ENCODE measurements at regions not wholly inside any gene's neighbourhood (a gene's known extent, or its start where the extent isn't known, plus 50 kb on each side); places are given as distances from the start of the nearest gene placed in this dataset.

DNA sequence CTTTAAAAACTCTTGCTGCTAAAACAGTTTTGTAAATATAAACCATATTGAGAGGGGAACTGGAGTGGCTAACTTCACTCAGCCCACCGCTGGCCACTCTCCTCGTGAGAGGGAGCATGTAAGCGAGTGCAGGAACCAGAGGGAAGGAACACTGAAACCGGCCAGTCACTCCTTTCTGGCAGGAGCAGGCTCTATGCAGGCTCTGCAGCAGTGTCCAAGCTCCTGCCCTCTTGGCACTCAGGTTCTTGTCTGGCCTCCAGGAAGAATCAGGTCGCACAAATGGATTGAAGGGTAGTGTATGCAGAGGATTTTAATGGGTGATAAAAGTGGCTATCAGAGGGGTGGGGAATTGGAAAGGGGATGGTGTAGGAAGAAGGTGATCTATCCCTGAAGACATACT, 157.7 kb downstream of the TMX3 start:
- CTCF ChIA-PET: no interaction called here
- POLR2A ChIA-PET: no interaction called here
- no peak overlapping the region for H3K4me3 ChIP-seq (ENCODE audit: low read depth, low read length)
- no peaks in the 10 kb centered on the region for H3K36me3 ChIP-seq (ENCODE audit: control insufficient read depth, insufficient read depth, low read length)
- H3K27me3 ChIP-seq (ENCODE audit: control insufficient read depth, insufficient read depth, low read length): no peaks in the 10 kb centered on the region
- no peak for DNase-seq (ENCODE audit: low read depth)
- TF ChIP-seq CTCF (IDR thresholded peaks at IDR 0.05; ENCODE audit: insufficient read depth, low read depth, low read length): no peak

- ChIA-PET POLR2A (no interaction called here), CTCF (no interaction called here)
- no peak for TF ChIP-seq CTCF (IDR thresholded peaks at IDR 0.05; ENCODE audit: insufficient read depth, low read depth, low read length)
- H3K36me3 ChIP-seq (ENCODE audit: control insufficient read depth, insufficient read depth, low read length): no peaks in the 10 kb centered on the region
- no peak for DNase-seq (ENCODE audit: low read depth)
- no peak overlapping the region for H3K4me3 ChIP-seq (ENCODE audit: low read depth, low read length)
- H3K27me3 ChIP-seq (ENCODE audit: control insufficient read depth, insufficient read depth, low read length): no peaks in the 10 kb centered on the region
These were observed 159.0 kb downstream of the TMX3 start for GRCh38 chr18:68555879-68556301.

DNA sequence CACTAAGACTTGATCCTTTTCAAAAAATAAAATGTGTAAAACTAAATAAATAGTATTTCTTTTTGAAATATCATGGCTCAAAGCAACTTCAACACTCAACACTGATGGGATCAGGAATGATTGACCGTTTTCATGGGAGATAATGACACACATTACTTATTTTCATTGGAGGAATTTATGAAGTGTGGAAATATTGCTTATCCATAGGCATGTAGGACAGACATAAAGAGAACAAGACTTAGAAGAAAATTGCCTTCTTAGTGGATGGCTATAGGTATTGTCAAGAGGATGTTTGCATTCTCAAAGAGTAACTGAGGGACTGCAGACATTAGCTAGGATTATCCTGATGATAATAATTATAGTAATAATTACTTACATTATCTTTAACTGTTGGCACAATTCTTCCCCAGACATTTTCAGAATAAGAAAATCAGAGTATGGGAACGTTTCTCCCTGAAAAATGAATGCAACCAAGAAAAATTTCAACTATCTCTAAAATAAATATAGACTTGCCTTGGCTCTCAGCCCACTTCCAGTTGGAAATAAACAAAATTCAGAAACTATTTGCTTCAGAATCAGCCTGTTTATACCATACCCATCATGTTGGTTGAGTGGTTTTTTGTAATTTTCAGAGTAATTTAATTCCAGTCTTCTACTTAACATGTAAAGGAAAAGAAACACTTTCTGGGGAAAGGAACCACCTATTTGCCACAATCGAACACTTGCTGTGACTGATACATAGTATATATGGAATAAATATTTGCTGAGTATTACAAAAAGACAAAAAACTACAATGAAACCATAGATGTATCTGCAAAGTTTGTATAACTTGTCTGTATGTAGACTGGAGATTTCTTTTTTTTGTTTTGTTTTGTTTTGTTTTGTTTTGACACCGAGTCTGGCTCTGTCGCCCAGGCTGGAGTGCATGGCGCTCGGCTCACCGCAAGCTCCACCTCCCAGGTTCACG, 165.7 kb downstream of the TMX3 start:
- ChIA-PET POLR2A (no interaction called here), CTCF (no interaction called here)
- peak; percentile 47 for DNase-seq (ENCODE audit: low read depth)
- Histone ChIP-seq H3K27me3 (ENCODE audit: control insufficient read depth, insufficient read depth, low read length) (no peaks in the 10 kb centered on the region), H3K36me3 (ENCODE audit: control insufficient read depth, insufficient read depth, low read length) (no peaks in the 10 kb centered on the region), H3K4me3 (ENCODE audit: low read depth, low read length) (no peak overlapping the region)
- no peak for TF ChIP-seq CTCF (IDR thresholded peaks at IDR 0.05; ENCODE audit: insufficient read depth, low read depth, low read length)

DNA sequence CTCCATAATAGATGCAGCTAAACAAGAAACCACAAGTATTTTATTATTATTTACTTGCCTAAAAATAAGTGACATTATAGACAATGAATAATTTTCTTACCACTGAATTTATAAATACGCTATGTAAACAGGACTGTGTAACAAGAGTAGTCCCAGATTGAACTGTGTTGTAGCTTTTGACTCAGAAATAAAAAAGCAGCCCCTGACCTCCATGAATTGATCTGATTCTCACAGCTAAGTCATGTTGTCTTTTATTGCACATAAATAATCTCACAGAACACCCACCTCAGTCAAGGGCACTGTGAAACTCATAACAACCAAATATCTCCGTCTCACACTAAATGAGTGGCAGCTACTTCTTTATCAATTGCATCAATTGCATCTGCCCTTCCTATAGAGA, 171.6 kb downstream of the TMX3 start:
- Histone ChIP-seq H3K36me3 (ENCODE audit: control insufficient read depth, insufficient read depth, low read length) (no peaks in the 10 kb centered on the region), H3K4me3 (ENCODE audit: low read depth, low read length) (no peak overlapping the region), H3K27me3 (ENCODE audit: control insufficient read depth, insufficient read depth, low read length) (no peaks in the 10 kb centered on the region)
- TF ChIP-seq CTCF (IDR thresholded peaks at IDR 0.05; ENCODE audit: insufficient read depth, low read depth, low read length): no peak
- DNase-seq (ENCODE audit: low read depth): no peak
- ChIA-PET CTCF (no interaction called here), POLR2A (no interaction called here)

GRCh38 chr18:68542846-68543245, 172.1 kb downstream of the TMX3 start:
- no peak for TF ChIP-seq CTCF (IDR thresholded peaks at IDR 0.05; ENCODE audit: insufficient read depth, low read depth, low read length)
- ChIA-PET POLR2A (no interaction called here), CTCF (no interaction called here)
- no peaks in the 10 kb centered on the region for H3K27me3 ChIP-seq (ENCODE audit: control insufficient read depth, insufficient read depth, low read length)
- no peak for DNase-seq (ENCODE audit: low read depth)
- no peak overlapping the region for H3K4me3 ChIP-seq (ENCODE audit: low read depth, low read length)
- H3K36me3 ChIP-seq (ENCODE audit: control insufficient read depth, insufficient read depth, low read length): no peaks in the 10 kb centered on the region
